Bronchial epithelial cell (primary cell): ENCODE measurements at regions not wholly inside any gene's neighbourhood (a gene's known extent, or its start where the extent isn't known, plus 50 kb on each side); places are given as distances from the start of the nearest gene placed in this dataset.

ENCODE experiments used
- DNase-seq: peaks from one replicate; pipeline ENCODE4 v3.0.0-alpha.2; 2010; ENCODE audit warnings: low read depth
- FAIRE-seq: peaks from 2 replicates; lab custom pipeline; 2011; peaks lifted over from hg19 to GRCh38; lab: Jason Lieb, UNC
- H3K27me3 ChIP-seq: 2 replicates; pipeline ENCODE4 v1.5.1; 2011; ENCODE audit warnings: low read length; ENCODE audit not compliant: control insufficient read depth, insufficient read depth
- H3K36me3 ChIP-seq: 2 replicates; pipeline ENCODE4 v1.5.1; 2011; ENCODE audit warnings: low read length; ENCODE audit not compliant: control insufficient read depth, insufficient read depth
- H3K4me3 ChIP-seq: 2 replicates; pipeline ENCODE4 v1.5.1; 2011; ENCODE audit warnings: mild to moderate bottlenecking, low read depth, low read length, control low read depth
- CTCF ChIP-seq: IDR thresholded peaks from 2 replicates; pipeline ENCODE4 v1.5.1; 2011; ENCODE audit warnings: mild to moderate bottlenecking, moderate library complexity, low read length, control low read depth, inconsistent platforms; ENCODE audit not compliant: insufficient read depth, severe bottlenecking

GRCh38 chr13:34879851-34880250, 62.2 kb upstream of the NBEA start:
- Histone ChIP-seq H3K4me3 (no peak overlapping the region), H3K36me3 (no peaks in the 10 kb centered on the region), H3K27me3 (no peaks in the 10 kb centered on the region)
- no peak for FAIRE-seq
- TF ChIP-seq CTCF = no peak
- no peak for DNase-seq

GRCh38 chr13:34881494-34881893, 60.6 kb upstream of the NBEA start:
- H3K36me3 ChIP-seq = no peaks in the 10 kb centered on the region
- DNase-seq (no peak), FAIRE-seq (no peak)
- H3K4me3 ChIP-seq = no peak overlapping the region
- H3K27me3 ChIP-seq = no peaks in the 10 kb centered on the region
- no peak for TF ChIP-seq CTCF

GRCh38 chr13:34883396-34883795, 58.7 kb upstream of the NBEA start:
- no peak for TF ChIP-seq CTCF
- no peak overlapping the region for H3K4me3 ChIP-seq
- FAIRE-seq (no peak), DNase-seq (no peak)
- no peaks in the 10 kb centered on the region for H3K27me3 ChIP-seq
- no peaks in the 10 kb centered on the region for H3K36me3 ChIP-seq

GRCh38 chr13:34884366-34884765, 57.7 kb upstream of the NBEA start:
- FAIRE-seq (no peak), DNase-seq (no peak)
- Histone ChIP-seq H3K27me3 (no peaks in the 10 kb centered on the region), H3K4me3 (no peak overlapping the region), H3K36me3 (no peaks in the 10 kb centered on the region)
- no peak for TF ChIP-seq CTCF

- FAIRE-seq = no peak
- H3K4me3 ChIP-seq = no peak overlapping the region
- no peak for TF ChIP-seq CTCF
- H3K36me3 ChIP-seq = no peaks in the 10 kb centered on the region
- no peaks in the 10 kb centered on the region for H3K27me3 ChIP-seq
- no peak for DNase-seq
These were observed 55.8 kb upstream of the NBEA start for GRCh38 chr13:34886121-34886875.

- FAIRE-seq = no peak
- Histone ChIP-seq H3K27me3 (no peaks in the 10 kb centered on the region), H3K4me3 (no peak overlapping the region), H3K36me3 (no peaks in the 10 kb centered on the region)
- TF ChIP-seq CTCF = no peak
- peak; percentile 44 for DNase-seq
These were observed 55.1 kb upstream of the NBEA start for GRCh38 chr13:34886987-34887386.
